B cell (primary cell): ENCODE measurements at regions not wholly inside any gene's neighbourhood (a gene's known extent, or its start where the extent isn't known, plus 50 kb on each side); places are given as distances from the start of the nearest gene placed in this dataset.

ENCODE experiments used
- CTCF ChIP-seq: fragments of 200-600 bp; IDR thresholded peaks from one replicate; pipeline ENCODE4 v1.8.0; 2022; ENCODE audit warnings: antibody characterized with exemption, mild to moderate bottlenecking
- EZH2 ChIP-seq: IDR thresholded peaks from 2 replicates; pipeline ENCODE4 v1.6.1; 2012; ENCODE audit warnings: borderline replicate concordance, low read depth, mild to moderate bottlenecking, moderate library complexity, low read length; ENCODE audit not compliant: insufficient read depth, poor library complexity, severe bottlenecking

GRCh38 chr1:55286856-55287602, 71.9 kb upstream of the USP24 start:
- TF ChIP-seq CTCF (no peak), EZH2 (no peak)
